ENCODE measurements at regions not wholly inside any gene's neighbourhood (a gene's known extent, or its start where the extent isn't known, plus 50 kb on each side); places are given as distances from the start of the nearest gene placed in this dataset.

GRCh38 chr4:29453303-29453820 is 1266.8 kb upstream of the PCDH7 start:
- TF ChIP-seq RAD21 (IDR thresholded peaks at IDR 0.05; ENCODE audit: insufficient read depth, low read depth, low read length) (no peak), SREBF2 (IDR thresholded peaks at IDR 0.05; ENCODE audit: low read length) (no peak), CTCF (IDR thresholded peaks at IDR 0.05 in 2 of 3, conservative IDR thresholded peaks at IDR 0.05 in 1 of 3; ENCODE audit: control insufficient read depth in 2 of 3, extremely low read depth in 1 of 3, insufficient read depth in 1 of 3, low read depth in 3 of 3, low read length in 3 of 3) (no peak), POLR2AphosphoS5 (IDR thresholded peaks at IDR 0.05; ENCODE audit: low read length) (no peak), NFXL1 (IDR thresholded peaks at IDR 0.05; ENCODE audit: borderline replicate concordance) (no peak), SIN3A (IDR thresholded peaks at IDR 0.05; ENCODE audit: low read depth, low read length) (no peak), SP1 (IDR thresholded peaks at IDR 0.05; ENCODE audit: low read depth, low read length) (no peak), BACH1 (IDR thresholded peaks at IDR 0.05; ENCODE audit: borderline replicate concordance) (no peak), MYC (IDR thresholded peaks at IDR 0.05; ENCODE audit: insufficient read depth, insufficient read length, insufficient replicate concordance, low read length, severe bottlenecking) (no peak)

All from GM12878 (cell line).